HG02571 (cell line): ENCODE measurements at regions not wholly inside any gene's neighbourhood (a gene's known extent, or its start where the extent isn't known, plus 50 kb on each side); places are given as distances from the start of the nearest gene placed in this dataset.

Source experiments
- ATAC-seq: cut with Tn5 transposase; IDR thresholded peaks from one replicate; pipeline ENCODE4 v1.9.1; 2021; ENCODE audit warnings: mild to moderate bottlenecking, moderate library complexity; ENCODE audit not compliant: unreplicated experiment

DNA sequence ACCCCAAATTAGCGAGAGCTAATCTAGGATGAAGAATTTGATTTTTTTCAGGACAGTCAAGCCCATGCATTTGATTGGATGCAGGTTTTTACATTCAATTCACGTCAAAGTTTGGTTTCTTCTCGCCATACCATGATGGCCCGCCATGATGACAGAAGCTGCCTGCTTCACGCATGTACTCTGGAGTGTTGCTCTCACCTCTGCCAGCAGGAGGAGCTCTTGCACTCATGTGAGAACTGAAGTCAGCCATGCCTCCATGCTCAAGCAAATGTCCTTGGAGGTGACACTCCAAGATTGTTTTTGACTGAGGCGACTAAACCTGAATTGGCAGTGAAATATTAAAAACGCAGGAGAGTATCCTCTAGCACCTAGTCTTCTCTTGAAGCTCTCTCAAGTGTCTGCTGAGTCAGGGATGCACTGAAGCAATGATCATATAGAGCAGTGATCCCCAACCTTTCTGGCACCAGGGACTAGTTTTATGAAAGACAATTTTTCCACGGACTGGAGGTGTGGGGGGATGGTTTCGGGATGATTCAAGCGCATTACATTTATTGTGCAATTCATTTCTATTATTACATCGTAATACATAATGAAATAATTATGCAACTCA is 120.9 kb downstream of the SAMMSON start:
- peak; percentile 98 for ATAC-seq

DNA sequence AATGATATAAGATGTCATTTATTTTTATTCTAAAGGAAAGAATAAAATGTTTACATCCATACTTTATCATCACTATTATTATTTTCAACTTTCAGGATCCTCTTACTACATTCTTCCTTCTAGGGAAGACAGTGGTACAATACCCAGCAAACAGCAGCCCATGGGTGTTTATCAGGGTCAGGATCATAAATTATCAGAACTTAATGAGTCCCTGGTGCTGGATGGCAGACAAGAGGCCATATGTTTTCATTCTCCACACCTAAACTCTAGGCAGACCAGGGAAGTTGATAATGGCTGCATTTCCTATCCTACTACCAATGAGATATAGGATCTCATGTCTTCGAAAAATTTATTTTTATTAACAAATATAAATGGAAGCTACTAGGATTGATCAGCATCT is 127.7 kb downstream of the SAMMSON start:
- no peak for ATAC-seq

DNA sequence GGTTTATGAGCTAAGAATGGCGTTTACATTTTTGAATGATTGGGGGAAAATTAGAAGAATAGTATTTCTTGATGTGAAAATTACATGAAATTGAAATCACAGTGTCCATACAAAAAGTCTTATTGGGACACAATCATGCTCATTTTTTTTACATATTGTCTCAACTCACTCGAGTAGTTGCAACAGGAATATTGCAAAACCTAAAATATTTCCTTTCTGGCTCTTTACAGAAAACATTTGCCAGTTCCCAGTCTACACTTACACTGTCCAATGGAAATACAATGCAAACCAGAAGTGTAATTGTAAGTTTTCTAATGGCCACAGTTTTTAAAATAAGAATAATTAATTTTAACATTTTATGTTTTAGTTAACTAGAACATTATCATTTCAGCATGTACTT is 137.8 kb downstream of the SAMMSON start:
- no peak for ATAC-seq

DNA sequence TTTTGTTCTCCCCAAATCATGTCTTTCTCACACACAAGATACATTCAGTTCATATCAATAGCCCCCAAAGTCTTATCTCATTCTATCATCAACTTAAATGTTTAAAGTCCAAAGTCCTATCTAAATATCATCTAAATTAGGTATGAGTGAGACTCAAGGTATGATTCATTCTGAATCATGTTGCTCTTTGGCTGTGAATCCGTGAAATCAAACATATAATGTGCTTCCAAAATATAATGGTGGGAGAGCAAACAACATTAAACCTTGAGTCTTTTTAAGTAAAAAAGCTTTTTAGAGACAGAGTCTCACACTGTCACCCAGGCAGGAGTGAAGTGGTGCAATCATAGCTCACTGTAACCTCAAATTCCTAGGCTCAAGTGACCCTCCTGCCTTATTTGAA is 139.1 kb downstream of the SAMMSON start:
- no peak for ATAC-seq
